LNCaP clone FGC (cell line): ENCODE measurements at regions not wholly inside any gene's neighbourhood (a gene's known extent, or its start where the extent isn't known, plus 50 kb on each side); places are given as distances from the start of the nearest gene placed in this dataset.

Experiments used
- DNase-seq: peaks from one replicate; pipeline ENCODE4 v3.0.0-alpha.2; 2011; ENCODE audit warnings: low read depth
- H3K4me3 ChIP-seq: 2 replicates; pipeline ENCODE4 v1.5.1; 2011; ENCODE audit warnings: mild to moderate bottlenecking, low read depth, low read length, control low read depth
- CTCF ChIP-seq: IDR thresholded peaks from 2 replicates; pipeline ENCODE4 v1.5.1; 2012; ENCODE audit warnings: mild to moderate bottlenecking; ENCODE audit not compliant: control insufficient read depth, insufficient read depth; ENCODE audit errors: extremely low read depth

- no peak overlapping the region for H3K4me3 ChIP-seq
- no peak for DNase-seq
- TF ChIP-seq CTCF, result no peak
These were observed 293.6 kb upstream of the FAT4 start for GRCh38 chr4:125021189-125021588.

- no peak for DNase-seq
- H3K4me3 ChIP-seq, result no peak overlapping the region
- no peak for TF ChIP-seq CTCF
These were observed 294.4 kb upstream of the FAT4 start for GRCh38 chr4:125020089-125021034.

GRCh38 chr4:125016892-125017299 is 297.9 kb upstream of the FAT4 start:
- no peak for DNase-seq
- no peak for TF ChIP-seq CTCF
- H3K4me3 ChIP-seq, result no peak overlapping the region

GRCh38 chr4:125013891-125014290 is 300.9 kb upstream of the FAT4 start:
- H3K4me3 ChIP-seq, result no peak overlapping the region
- DNase-seq, result peak; percentile 64
- no peak for TF ChIP-seq CTCF

- DNase-seq, result no peak
- no peak for TF ChIP-seq CTCF
- no peak overlapping the region for H3K4me3 ChIP-seq
These were observed 299.1 kb upstream of the ANKRD50 start for GRCh38 chr4:125011646-125012045.

GRCh38 chr4:125010796-125011503 is 298.4 kb upstream of the ANKRD50 start:
- no peak overlapping the region for H3K4me3 ChIP-seq
- TF ChIP-seq CTCF, result no peak
- no peak for DNase-seq
